ENCODE measurements at regions not wholly inside any gene's neighbourhood (a gene's known extent, or its start where the extent isn't known, plus 50 kb on each side); places are given as distances from the start of the nearest gene placed in this dataset.

DNA sequence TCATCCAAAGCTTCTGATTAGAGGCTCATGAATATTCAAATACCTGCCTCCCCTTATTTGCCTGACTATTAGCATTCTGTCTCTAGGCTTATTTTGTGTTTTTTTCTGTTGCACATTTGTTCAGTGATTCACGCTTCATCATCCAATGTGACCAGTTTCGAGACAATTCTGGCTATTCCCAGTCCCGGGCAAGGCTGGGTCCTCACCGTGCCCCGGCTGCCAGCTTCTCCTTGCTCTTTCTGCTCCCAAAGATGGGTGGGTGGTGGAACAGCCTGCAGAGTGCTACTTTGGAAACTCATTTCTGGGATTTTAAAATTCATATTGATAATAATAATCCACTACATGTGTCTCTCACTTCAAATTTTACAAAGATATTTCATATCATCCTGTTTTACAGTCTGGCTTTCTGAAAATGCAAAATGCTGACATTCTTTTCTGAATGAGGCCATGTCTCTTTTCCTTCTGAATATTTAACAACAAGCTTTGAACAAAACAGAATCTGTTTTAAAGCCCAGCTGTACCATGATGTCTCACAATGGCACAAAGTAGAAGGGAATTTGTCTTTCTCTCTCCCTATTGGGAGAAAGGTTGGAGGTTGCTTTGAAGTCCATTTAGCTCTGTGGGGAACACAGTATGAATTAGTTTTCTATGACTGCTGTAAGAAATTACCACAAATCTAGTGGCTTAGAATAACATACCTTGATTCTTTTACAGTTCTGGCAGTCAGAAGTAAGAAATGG is 116.9 kb upstream of the CDH13 start:
- Histone ChIP-seq H3K27me3 (no peaks in the 10 kb centered on the region), H3K4me1 (no peaks in the 10 kb centered on the region), H3K4me3 (ENCODE audit: low read depth, low read length) (no peak overlapping the region), H3K36me3 (no peaks in the 10 kb centered on the region), H3K9me3 (peaks cover 2% of the 10 kb centered on the region; the same call in 1 of the 2 replicates)
- DNase-seq = no peak
- TF ChIP-seq, protein P1, sequence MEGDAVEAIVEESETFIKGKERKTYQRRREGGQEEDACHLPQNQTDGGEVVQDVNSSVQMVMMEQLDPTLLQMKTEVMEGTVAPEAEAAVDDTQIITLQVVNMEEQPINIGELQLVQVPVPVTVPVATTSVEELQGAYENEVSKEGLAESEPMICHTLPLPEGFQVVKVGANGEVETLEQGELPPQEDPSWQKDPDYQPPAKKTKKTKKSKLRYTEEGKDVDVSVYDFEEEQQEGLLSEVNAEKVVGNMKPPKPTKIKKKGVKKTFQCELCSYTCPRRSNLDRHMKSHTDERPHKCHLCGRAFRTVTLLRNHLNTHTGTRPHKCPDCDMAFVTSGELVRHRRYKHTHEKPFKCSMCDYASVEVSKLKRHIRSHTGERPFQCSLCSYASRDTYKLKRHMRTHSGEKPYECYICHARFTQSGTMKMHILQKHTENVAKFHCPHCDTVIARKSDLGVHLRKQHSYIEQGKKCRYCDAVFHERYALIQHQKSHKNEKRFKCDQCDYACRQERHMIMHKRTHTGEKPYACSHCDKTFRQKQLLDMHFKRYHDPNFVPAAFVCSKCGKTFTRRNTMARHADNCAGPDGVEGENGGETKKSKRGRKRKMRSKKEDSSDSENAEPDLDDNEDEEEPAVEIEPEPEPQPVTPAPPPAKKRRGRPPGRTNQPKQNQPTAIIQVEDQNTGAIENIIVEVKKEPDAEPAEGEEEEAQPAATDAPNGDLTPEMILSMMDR (IDR thresholded peaks at IDR 0.05; ENCODE audit: low read depth, low read length) = no peak

DNA sequence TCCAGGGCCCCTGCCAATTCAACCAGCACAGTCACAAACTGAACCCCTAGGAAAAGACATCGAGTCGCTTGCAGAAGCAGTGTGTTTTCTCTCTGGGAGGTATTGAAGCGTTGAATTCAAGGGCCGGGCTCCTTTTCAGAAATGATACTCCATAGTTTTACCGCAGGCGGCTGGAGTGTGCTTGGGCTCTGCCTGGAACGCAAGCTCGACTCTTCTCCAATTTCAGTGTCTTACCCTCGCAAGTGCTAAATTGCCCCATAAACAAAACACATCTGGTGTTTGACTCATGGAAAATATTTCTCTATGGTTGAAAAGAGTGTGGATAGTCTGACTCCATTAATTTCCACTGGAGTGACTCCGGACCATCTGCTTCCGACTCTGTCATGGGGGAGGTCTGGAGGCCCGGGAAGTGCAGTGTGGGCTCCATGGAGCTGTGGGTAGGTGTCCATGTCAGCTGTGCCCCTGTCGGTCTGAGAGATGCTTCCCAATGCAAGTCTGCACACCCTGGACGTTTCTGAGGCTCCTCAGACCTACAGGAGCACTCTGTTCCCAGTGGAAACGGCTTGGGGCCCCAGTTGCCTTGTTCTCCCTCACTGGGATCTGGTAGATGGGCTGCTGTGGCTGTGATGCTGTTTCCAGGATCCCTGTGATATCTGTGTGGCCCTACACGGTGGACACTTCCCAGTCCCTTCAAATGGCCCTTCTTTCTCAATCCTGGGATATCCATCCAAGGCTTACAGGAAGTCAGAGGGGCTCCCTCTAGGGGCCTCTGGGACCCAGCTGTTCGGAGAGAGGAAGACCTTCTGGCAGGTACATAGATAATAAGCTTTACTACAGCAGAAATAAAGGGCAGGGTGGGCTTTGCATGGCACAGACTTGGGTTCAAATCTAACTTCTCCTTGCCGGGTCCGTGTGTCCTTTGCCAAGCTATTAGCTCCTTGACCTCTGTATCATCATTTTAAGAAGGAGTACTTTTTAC is 119.8 kb upstream of the CDH13 start:
- no peak for DNase-seq
- H3K27me3 ChIP-seq = no peaks in the 10 kb centered on the region
- TF ChIP-seq, protein P1 (IDR thresholded peaks at IDR 0.05; ENCODE audit: low read depth, low read length) = no peak
- H3K4me3 ChIP-seq (ENCODE audit: low read depth, low read length) = no peak overlapping the region
- peaks cover 2% of the 10 kb centered on the region; the same call in 1 of the 2 replicates for H3K9me3 ChIP-seq
- no peaks in the 10 kb centered on the region for H3K36me3 ChIP-seq
- H3K4me1 ChIP-seq = no peaks in the 10 kb centered on the region

DNA sequence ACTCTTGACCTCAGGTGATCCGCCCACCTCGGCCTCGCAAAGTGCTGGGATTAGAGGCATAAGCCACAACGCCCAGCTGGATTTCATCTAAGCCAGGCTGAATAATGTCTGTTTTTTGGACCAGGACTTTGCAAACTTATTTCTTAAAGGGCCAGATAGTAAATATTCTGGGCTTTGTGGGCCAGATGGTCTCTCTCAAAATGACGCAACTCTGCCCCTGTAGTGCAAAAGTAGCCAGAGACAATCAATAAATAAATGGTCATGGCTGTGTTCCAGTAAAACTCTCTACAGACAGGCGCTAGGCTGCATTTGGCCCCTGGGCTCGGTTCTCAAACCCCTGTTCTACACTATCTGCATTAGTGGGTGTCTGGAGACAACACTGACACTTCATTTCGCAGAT is 121.9 kb upstream of the CDH13 start:
- Histone ChIP-seq H3K4me1 (no peaks in the 10 kb centered on the region), H3K4me3 (ENCODE audit: low read depth, low read length) (no peak overlapping the region), H3K27me3 (no peaks in the 10 kb centered on the region), H3K36me3 (no peaks in the 10 kb centered on the region), H3K9me3 (peaks cover 2% of the 10 kb centered on the region; the same call in 1 of the 2 replicates)
- TF ChIP-seq, protein P1 (IDR thresholded peaks at IDR 0.05; ENCODE audit: low read depth, low read length) = no peak
- no peak for DNase-seq

DNA sequence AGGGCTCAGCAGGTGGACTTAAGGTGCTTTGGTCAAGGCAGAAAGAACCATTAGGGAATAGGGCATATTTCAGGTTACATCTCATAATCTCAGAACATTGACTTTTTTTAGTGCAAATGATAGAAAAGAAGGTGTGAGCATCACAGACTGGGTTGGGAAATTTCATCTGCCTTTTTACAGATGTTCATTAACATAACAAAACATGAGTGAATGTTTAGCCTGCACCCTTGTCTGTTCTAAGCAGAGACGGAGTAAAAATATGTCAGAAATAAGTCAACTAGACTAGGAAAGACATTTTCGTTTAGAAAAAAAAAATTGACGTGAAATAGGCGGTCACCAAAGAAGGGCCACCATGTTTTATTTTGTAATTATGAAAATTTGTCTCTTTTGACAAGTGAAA is 127.5 kb upstream of the CDH13 start:
- no peaks in the 10 kb centered on the region for H3K27me3 ChIP-seq
- no peaks in the 10 kb centered on the region for H3K4me1 ChIP-seq
- TF ChIP-seq, protein P1 (IDR thresholded peaks at IDR 0.05; ENCODE audit: low read depth, low read length) = no peak
- no peaks in the 10 kb centered on the region for H3K36me3 ChIP-seq
- no peaks in the 10 kb centered on the region for H3K9me3 ChIP-seq
- no peak for DNase-seq
- no peak overlapping the region for H3K4me3 ChIP-seq (ENCODE audit: low read depth, low read length)

DNA sequence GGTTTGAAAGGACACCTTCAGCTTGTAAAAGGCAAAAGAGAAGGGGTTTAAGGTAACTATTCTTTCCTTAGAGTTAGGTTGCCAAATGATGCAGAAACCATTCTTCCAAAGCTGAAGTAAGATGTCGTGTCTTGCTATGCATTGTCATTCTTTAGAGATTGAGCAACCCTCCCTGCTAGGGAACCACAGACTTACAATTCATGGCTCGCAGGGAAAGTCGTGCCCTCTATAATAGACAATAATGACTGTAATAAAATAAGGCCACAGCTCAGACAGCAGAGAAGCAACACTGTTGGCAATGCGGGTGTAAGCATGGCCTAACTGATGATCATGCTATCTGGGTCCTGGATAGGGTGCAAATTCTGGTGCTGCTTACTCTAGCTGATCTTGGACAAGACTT is 129.6 kb upstream of the CDH13 start:
- no peaks in the 10 kb centered on the region for H3K36me3 ChIP-seq

More for the DNA sequence above, 129.6 kb upstream of the CDH13 start:
- TF ChIP-seq, protein P1 (IDR thresholded peaks at IDR 0.05; ENCODE audit: low read depth, low read length) = no peak
- no peaks in the 10 kb centered on the region for H3K27me3 ChIP-seq
- no peak for DNase-seq
- H3K4me3 ChIP-seq (ENCODE audit: low read depth, low read length) = no peak overlapping the region
- H3K9me3 ChIP-seq = no peaks in the 10 kb centered on the region
- H3K4me1 ChIP-seq = no peaks in the 10 kb centered on the region
